ENCODE measurements at regions not wholly inside any gene's neighbourhood (a gene's known extent, or its start where the extent isn't known, plus 50 kb on each side); places are given as distances from the start of the nearest gene placed in this dataset.

DNA sequence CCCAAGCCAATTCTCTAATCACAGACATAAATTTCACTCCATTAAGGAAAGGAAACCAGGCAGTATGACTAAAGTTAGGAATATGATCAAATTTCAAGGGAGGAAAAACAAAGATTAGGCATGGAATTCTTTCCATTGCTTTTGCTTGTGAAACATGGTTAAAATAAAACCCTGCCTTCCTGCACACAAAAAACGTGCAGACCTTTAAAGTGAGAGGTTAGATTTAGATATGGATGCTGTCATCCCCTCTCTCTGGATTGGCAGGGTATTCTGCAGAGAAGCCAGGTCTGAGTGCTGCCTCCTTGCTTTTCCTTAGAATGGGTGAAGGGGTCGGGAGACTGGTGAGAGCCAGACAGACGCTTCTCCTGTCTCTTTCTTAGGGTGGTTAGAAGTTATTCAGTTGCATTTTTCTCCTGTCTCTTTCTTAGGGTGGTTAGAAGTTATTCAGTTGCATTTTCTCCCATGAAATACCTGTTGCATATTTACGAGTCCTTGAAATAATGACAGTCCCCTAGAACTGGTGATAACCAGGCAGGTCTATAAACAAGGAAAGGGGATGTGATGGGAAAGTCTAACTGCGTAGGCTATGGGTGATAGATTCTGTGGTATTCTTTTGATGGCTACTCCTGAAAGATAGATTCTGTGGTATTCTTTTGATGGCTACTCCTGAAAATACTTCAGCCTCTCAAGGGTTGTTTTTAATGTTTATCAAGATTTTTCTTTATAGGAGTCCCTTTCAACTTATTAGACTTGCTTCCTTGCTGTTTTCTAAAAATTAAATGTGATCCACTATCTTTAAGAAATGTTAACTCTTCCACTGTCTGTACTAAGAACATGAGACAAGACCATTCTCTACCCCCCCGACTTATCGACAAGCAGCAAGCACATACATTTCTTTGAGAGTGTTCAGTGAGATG is 163.6 kb downstream of the SPRY1 start:
- Mint-ChIP-seq H3K36me3 (ENCODE audit: low read depth) (peaks cover 2% of the 10 kb centered on the region), H3K27ac (ENCODE audit: unreplicated experiment) (no peak overlapping the region), H3K4me3 (no peak overlapping the region), H3K27me3 (ENCODE audit: low read depth) (no peaks in the 10 kb centered on the region), H3K9me3 (peaks cover 5% of the 10 kb centered on the region), H3K4me1 (peaks cover 36% of the 10 kb centered on the region)
- no peak for DNase-seq (ENCODE audit: low read depth, low spot score)
- TF ChIP-seq, protein P1, sequence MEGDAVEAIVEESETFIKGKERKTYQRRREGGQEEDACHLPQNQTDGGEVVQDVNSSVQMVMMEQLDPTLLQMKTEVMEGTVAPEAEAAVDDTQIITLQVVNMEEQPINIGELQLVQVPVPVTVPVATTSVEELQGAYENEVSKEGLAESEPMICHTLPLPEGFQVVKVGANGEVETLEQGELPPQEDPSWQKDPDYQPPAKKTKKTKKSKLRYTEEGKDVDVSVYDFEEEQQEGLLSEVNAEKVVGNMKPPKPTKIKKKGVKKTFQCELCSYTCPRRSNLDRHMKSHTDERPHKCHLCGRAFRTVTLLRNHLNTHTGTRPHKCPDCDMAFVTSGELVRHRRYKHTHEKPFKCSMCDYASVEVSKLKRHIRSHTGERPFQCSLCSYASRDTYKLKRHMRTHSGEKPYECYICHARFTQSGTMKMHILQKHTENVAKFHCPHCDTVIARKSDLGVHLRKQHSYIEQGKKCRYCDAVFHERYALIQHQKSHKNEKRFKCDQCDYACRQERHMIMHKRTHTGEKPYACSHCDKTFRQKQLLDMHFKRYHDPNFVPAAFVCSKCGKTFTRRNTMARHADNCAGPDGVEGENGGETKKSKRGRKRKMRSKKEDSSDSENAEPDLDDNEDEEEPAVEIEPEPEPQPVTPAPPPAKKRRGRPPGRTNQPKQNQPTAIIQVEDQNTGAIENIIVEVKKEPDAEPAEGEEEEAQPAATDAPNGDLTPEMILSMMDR (conservative IDR thresholded peaks at IDR 0.05), result no peak

DNA sequence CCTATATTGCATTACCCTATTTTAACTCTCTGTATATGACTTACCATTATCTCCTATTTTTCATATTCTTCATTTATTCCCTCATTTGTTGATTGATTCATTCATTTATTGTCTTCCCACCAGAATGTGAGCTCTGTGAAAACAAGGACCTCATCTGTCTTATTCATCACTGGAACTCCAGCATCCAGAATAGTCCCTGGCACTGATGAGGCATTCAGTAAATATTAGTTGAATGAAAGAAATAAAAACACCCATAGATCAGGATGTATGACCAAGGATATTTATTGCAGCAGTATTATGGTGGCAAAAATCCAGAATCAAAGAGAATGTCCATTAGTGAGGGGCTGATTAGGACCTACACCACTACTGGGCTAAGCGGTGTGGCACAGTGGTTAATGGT is 164.9 kb downstream of the SPRY1 start:
- TF ChIP-seq, protein P1 (conservative IDR thresholded peaks at IDR 0.05), result no peak
- Mint-ChIP-seq H3K27ac (ENCODE audit: unreplicated experiment) (no peak overlapping the region), H3K4me3 (no peak overlapping the region), H3K36me3 (ENCODE audit: low read depth) (peaks cover 5% of the 10 kb centered on the region), H3K27me3 (ENCODE audit: low read depth) (no peaks in the 10 kb centered on the region), H3K4me1 (peaks cover 24% of the 10 kb centered on the region), H3K9me3 (peaks cover 13% of the 10 kb centered on the region)
- no peak for DNase-seq (ENCODE audit: low read depth, low spot score)

DNA sequence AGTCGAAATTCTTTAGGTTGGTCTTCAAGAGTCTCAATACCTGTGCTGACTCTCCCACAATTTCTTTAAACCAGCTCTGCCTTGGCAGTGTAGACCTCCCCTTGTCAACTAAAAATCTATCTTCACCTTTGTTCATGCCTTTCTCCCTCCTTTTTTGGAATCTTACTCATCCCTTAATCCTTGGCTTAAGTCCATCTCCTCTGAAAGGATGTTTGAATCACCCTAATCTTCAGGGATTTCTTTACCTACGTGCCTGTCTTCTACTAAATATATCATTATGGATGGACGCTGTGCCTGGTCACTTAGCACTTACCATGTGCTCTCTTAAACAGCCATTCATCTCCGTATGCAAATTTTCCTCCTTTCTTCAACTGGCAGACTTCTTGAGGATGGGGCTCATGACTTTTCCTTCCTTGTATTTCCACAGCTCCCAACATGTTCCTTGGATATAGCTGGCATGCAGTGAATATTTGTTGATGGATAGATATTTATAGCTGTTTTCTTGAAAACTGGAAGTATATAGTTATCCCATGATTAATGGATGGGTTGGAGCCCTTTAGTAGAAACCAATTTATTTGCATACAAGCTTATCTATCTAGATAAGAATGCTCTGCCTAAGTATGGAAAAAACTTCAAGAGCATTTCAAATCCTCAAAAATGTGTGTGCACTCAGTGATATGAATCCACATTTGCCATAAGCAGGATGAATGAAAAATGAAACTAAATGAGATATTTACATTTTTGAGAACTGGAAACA is 166.6 kb downstream of the SPRY1 start:
- Mint-ChIP-seq H3K36me3 (ENCODE audit: low read depth) (peaks cover 16% of the 10 kb centered on the region), H3K27ac (ENCODE audit: unreplicated experiment) (no peak overlapping the region), H3K9me3 (peaks cover 25% of the 10 kb centered on the region), H3K4me3 (no peak overlapping the region), H3K27me3 (ENCODE audit: low read depth) (no peaks in the 10 kb centered on the region), H3K4me1 (peaks cover 24% of the 10 kb centered on the region)
- no peak for DNase-seq (ENCODE audit: low read depth, low spot score)
- TF ChIP-seq, protein P1 (conservative IDR thresholded peaks at IDR 0.05), result no peak

DNA sequence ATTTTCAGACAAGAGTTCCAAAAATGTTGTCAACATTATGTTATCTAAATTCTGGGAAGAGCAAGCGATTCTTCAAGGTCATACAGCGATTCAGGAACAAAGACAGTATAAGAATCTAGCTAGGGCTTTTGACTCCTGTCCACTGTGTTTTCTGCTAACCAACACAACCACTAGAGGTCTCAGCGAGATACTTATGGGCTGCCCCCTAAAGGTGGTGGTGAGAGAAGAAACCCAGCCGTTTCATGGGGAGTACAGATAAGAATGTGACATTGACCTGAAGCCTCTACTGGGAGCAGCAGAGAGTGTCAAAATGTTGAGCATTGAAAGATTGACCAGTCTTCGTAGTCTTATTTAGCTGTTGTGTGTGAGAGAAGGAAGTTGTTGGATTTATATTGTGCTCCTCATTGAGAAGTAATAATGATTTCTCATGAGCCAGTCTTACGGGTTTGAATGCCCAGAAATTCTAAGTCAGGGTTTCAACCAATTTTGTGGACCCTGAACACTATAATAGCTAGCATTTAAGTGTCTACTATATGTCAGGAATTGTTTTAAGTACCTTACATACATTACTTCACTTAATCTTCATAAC is 168.3 kb downstream of the SPRY1 start:
- peaks cover 16% of the 10 kb centered on the region for H3K36me3 Mint-ChIP-seq (ENCODE audit: low read depth)
- no peak overlapping the region for H3K27ac Mint-ChIP-seq (ENCODE audit: unreplicated experiment)
- TF ChIP-seq, protein P1 (conservative IDR thresholded peaks at IDR 0.05), result peak; percentile 79
- DNase-seq (ENCODE audit: low read depth, low spot score), result peak; percentile 30
- H3K27me3 Mint-ChIP-seq (ENCODE audit: low read depth), result no peaks in the 10 kb centered on the region
- H3K4me3 Mint-ChIP-seq, result no peak overlapping the region
- peaks cover 25% of the 10 kb centered on the region for H3K9me3 Mint-ChIP-seq
- H3K4me1 Mint-ChIP-seq, result peaks cover 15% of the 10 kb centered on the region

DNA sequence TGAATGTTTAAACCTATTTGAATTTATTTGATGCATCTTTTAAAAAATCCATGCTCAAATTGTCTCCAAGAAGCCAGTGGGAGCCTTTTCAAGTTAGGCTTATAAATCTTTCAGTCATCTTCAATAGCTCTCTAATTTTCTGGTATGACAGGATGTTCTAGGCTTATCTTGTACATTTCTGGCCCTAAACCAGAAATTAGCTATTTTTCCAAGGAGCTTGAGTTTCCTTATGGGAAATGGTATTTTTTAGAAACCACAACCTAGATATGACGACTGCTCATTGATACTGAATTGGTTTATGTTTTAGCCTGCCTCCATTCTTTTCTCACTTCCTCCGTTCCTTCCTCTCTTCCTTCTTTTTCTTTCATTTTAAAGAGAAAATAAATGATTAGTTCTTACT is 172.3 kb downstream of the SPRY1 start:
- peaks cover 6% of the 10 kb centered on the region for H3K4me1 Mint-ChIP-seq
- TF ChIP-seq, protein P1 (conservative IDR thresholded peaks at IDR 0.05), result no peak
- no peak for DNase-seq (ENCODE audit: low read depth, low spot score)
- H3K4me3 Mint-ChIP-seq, result no peak overlapping the region
- H3K9me3 Mint-ChIP-seq, result peaks cover 26% of the 10 kb centered on the region
- H3K27ac Mint-ChIP-seq (ENCODE audit: unreplicated experiment), result no peak overlapping the region
- no peaks in the 10 kb centered on the region for H3K27me3 Mint-ChIP-seq (ENCODE audit: low read depth)
- peaks cover 16% of the 10 kb centered on the region for H3K36me3 Mint-ChIP-seq (ENCODE audit: low read depth)
